ENCODE measurements at regions not wholly inside any gene's neighbourhood (a gene's known extent, or its start where the extent isn't known, plus 50 kb on each side); places are given as distances from the start of the nearest gene placed in this dataset.

DNA sequence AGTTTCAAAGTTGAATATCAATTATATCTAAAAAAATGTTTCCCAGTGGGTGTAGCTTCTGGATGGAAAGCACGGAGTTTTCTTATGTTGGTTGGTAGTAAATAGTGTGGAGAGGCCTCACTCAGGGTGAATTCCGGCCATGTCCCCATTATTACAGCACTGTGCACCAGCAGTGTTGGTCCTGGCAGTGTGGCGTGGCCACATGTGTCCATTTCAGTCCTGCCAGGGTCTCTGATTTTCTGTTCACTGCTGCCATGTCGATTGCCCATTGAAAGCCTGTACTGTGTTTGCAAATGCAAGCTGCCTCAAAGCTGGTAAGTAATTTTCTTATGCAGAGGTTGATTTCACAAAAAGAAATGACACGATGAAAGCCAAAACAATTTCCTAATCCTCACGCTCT, 386.2 kb downstream of the GALR1 start:
- no peaks in the 10 kb centered on the region for H3K36me3 Mint-ChIP-seq (ENCODE audit: insufficient read depth, unreplicated experiment)
- no peak for TF ChIP-seq CTCF (IDR thresholded peaks at IDR 0.05; ENCODE audit: unreplicated experiment)
- no TSS peak for BruUV-seq (replicated peaks)
- ChIA-PET POLR2A (no interaction called here), CTCF (interaction anchor here (1.1 kb wide), 1 partner anchor 15 kb away, joined by 3 read pairs; no protein-coding TSS in a partner anchor)
- H3K9me3 Mint-ChIP-seq (ENCODE audit: unreplicated experiment): peaks cover 12% of the 10 kb centered on the region
- H3K27ac Mint-ChIP-seq (ENCODE audit: low read depth, unreplicated experiment): no peak overlapping the region
- H3K4me1 Mint-ChIP-seq (ENCODE audit: insufficient read depth, unreplicated experiment): peaks cover 10% of the 10 kb centered on the region
- no peak overlapping the region for H3K4me3 Mint-ChIP-seq (ENCODE audit: unreplicated experiment)
- H3K27me3 Mint-ChIP-seq (ENCODE audit: insufficient read depth, unreplicated experiment): no peaks in the 10 kb centered on the region
- intact Hi-C loops (cut with micrococcal nuclease): no loop called here
- DNase-seq (ENCODE audit: unreplicated experiment): no peak

DNA sequence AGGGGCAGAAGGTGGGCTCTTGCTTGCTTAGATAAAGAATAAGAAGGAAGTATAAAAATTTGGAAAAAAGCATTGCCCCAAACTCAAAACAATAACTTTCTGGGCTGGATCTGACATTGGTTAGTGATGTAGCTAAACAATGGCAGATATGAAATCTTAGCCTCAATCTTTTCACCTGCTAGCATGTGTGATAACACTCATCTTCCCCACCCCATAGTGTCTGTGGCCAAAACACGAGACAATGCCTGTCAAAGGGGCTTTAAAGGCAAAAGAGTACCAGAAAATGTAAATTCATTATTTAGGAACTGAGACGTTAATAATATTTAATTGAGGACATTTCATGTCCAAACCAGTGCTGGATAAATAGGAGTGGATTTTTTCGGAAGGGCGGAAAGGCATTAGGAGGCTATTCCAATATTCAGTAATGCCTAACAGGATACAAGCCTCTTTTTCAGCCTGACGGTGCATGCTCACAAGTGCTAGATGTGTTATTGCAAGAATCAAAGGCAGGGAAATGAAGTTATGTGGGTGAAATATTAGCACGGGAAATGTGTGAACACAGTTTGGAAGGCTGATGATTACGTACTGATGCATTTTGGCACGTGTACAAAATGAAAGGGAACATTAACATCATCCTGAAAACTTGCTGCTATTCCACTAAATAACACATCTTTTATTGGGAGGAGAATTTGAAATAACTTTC, 395.7 kb downstream of the GALR1 start:
- no peak for TF ChIP-seq CTCF (IDR thresholded peaks at IDR 0.05; ENCODE audit: unreplicated experiment)
- intact Hi-C loops (cut with micrococcal nuclease): no loop called here

GRCh38 chr18:77647472-77647871, 397.8 kb downstream of the GALR1 start:
- ChIA-PET CTCF (no interaction called here), POLR2A (no interaction called here)
- Mint-ChIP-seq H3K4me3 (ENCODE audit: unreplicated experiment) (no peak overlapping the region), H3K27me3 (ENCODE audit: insufficient read depth, unreplicated experiment) (no peaks in the 10 kb centered on the region), H3K4me1 (ENCODE audit: insufficient read depth, unreplicated experiment) (no peaks in the 10 kb centered on the region), H3K9me3 (ENCODE audit: unreplicated experiment) (no peaks in the 10 kb centered on the region), H3K27ac (ENCODE audit: low read depth, unreplicated experiment) (no peak overlapping the region), H3K36me3 (ENCODE audit: insufficient read depth, unreplicated experiment) (no peaks in the 10 kb centered on the region)
- intact Hi-C loops (cut with micrococcal nuclease): no loop called here
- no peak for TF ChIP-seq CTCF (IDR thresholded peaks at IDR 0.05; ENCODE audit: unreplicated experiment)
- BruUV-seq (replicated peaks): no TSS peak
- DNase-seq (ENCODE audit: unreplicated experiment): no peak

More for the DNA sequence above, 395.7 kb downstream of the GALR1 start:
- Mint-ChIP-seq H3K36me3 (ENCODE audit: insufficient read depth, unreplicated experiment) (no peaks in the 10 kb centered on the region), H3K9me3 (ENCODE audit: unreplicated experiment) (no peaks in the 10 kb centered on the region), H3K4me1 (ENCODE audit: insufficient read depth, unreplicated experiment) (no peaks in the 10 kb centered on the region), H3K27me3 (ENCODE audit: insufficient read depth, unreplicated experiment) (no peaks in the 10 kb centered on the region), H3K27ac (ENCODE audit: low read depth, unreplicated experiment) (no peak overlapping the region), H3K4me3 (ENCODE audit: unreplicated experiment) (no peak overlapping the region)
- ChIA-PET CTCF (interaction anchor here (0.5 to 0.6 kb wide), 2 partner anchors 37 to 164 kb away, joined by 3 read pairs; no protein-coding TSS in a partner anchor), POLR2A (no interaction called here)
- no peak for DNase-seq (ENCODE audit: unreplicated experiment)
- no TSS peak for BruUV-seq (replicated peaks)

DNA sequence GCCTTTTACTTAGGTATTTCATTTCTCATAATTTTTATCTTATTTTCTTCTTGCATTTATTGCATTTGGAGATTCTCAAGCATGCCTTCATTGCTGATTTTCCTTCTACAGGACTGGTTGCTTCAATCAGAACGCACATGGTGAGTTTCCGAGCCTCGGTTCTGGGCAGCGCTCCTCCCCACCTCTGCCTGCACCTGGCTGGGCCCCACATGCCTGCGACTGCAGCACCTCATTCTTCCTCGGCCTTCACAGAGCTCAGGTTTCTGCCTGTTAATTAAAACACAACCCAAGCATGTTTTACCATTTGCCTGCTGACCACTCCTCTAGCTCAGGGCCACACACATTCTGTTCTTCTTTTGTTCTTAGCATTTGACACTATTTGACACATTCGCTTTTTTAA, 398.8 kb downstream of the GALR1 start:
- TF ChIP-seq CTCF (IDR thresholded peaks at IDR 0.05; ENCODE audit: unreplicated experiment): no peak
- H3K27ac Mint-ChIP-seq (ENCODE audit: low read depth, unreplicated experiment): no peak overlapping the region
- BruUV-seq (replicated peaks): no TSS peak

More for the DNA sequence above, 398.8 kb downstream of the GALR1 start:
- intact Hi-C loops (cut with micrococcal nuclease): no loop called here
- CTCF ChIA-PET: interaction anchor here (0.5 to 0.7 kb wide), 2 partner anchors 34 to 108 kb away, joined by 3 to 4 read pairs; no protein-coding TSS in a partner anchor
- Mint-ChIP-seq H3K4me3 (ENCODE audit: unreplicated experiment) (no peak overlapping the region), H3K4me1 (ENCODE audit: insufficient read depth, unreplicated experiment) (no peaks in the 10 kb centered on the region), H3K36me3 (ENCODE audit: insufficient read depth, unreplicated experiment) (no peaks in the 10 kb centered on the region), H3K27me3 (ENCODE audit: insufficient read depth, unreplicated experiment) (no peaks in the 10 kb centered on the region), H3K9me3 (ENCODE audit: unreplicated experiment) (no peaks in the 10 kb centered on the region)
- POLR2A ChIA-PET: no interaction called here
- DNase-seq (ENCODE audit: unreplicated experiment): no peak

Measured in MCF 10A (cell line).